AG10803 (cell line): ENCODE measurements at regions not wholly inside any gene's neighbourhood (a gene's known extent, or its start where the extent isn't known, plus 50 kb on each side); places are given as distances from the start of the nearest gene placed in this dataset.
A peak's percentile ranks its signal among the peaks of the same experiment; 100 is the strongest.
"Not testable (repeated sequence)": the region's sequence is repeated elsewhere in the genome, so short reads cannot be mapped to it uniquely, and the experiment has no call there.

Experiments
- DNase-seq: peaks from one replicate; pipeline ENCODE4 v3.0.0; 2010; ENCODE audit warnings: low read depth
- H3K4me3 ChIP-seq: 2 replicates; pipeline ENCODE4 v1.5.1; 2011; ENCODE audit warnings: mild to moderate bottlenecking, low read length, control low read depth
- CTCF ChIP-seq: conservative IDR thresholded peaks from 2 replicates; pipeline ENCODE4 v1.5.1; 2011; ENCODE audit warnings: mild to moderate bottlenecking, low read length, control low read depth, inconsistent platforms

- TF ChIP-seq CTCF, result no peak
- DNase-seq, result peak; percentile 35
- H3K4me3 ChIP-seq, result no peak overlapping the region
Measured at GRCh38 chr22:35480627-35481550, 59.7 kb upstream of the RASD2 start.

- no peak for TF ChIP-seq CTCF
- no peak for DNase-seq
- H3K4me3 ChIP-seq, result no peak overlapping the region
Measured at GRCh38 chr22:35482311-35482710, 58.3 kb upstream of the RASD2 start.

- no peak overlapping the region for H3K4me3 ChIP-seq
- no peak for DNase-seq
- no peak for TF ChIP-seq CTCF
Measured at GRCh38 chr22:35482974-35483373, 57.7 kb upstream of the RASD2 start.

- no peak for TF ChIP-seq CTCF
- H3K4me3 ChIP-seq, result no peak overlapping the region
- no peak for DNase-seq
Measured at GRCh38 chr22:35483730-35484129, 56.9 kb upstream of the RASD2 start.

GRCh38 chr22:35484651-35485556 lies 55.7 kb upstream of the RASD2 start:
- H3K4me3 ChIP-seq, result no peak overlapping the region
- no peak for DNase-seq
- TF ChIP-seq CTCF, result no peak

- no peak for TF ChIP-seq CTCF
- DNase-seq, result no peak
- H3K4me3 ChIP-seq, result no peak overlapping the region
Measured at GRCh38 chr22:35486116-35486631, 54.5 kb upstream of the RASD2 start.

- not testable (repeated sequence) for H3K4me3 ChIP-seq, DNase-seq
Measured at GRCh38 chr22:35487623-35488022, 53.0 kb upstream of the RASD2 start.
